ENCODE measurements at regions not wholly inside any gene's neighbourhood (a gene's known extent, or its start where the extent isn't known, plus 50 kb on each side); places are given as distances from the start of the nearest gene placed in this dataset.

- TF ChIP-seq, protein P1, sequence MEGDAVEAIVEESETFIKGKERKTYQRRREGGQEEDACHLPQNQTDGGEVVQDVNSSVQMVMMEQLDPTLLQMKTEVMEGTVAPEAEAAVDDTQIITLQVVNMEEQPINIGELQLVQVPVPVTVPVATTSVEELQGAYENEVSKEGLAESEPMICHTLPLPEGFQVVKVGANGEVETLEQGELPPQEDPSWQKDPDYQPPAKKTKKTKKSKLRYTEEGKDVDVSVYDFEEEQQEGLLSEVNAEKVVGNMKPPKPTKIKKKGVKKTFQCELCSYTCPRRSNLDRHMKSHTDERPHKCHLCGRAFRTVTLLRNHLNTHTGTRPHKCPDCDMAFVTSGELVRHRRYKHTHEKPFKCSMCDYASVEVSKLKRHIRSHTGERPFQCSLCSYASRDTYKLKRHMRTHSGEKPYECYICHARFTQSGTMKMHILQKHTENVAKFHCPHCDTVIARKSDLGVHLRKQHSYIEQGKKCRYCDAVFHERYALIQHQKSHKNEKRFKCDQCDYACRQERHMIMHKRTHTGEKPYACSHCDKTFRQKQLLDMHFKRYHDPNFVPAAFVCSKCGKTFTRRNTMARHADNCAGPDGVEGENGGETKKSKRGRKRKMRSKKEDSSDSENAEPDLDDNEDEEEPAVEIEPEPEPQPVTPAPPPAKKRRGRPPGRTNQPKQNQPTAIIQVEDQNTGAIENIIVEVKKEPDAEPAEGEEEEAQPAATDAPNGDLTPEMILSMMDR (conservative IDR thresholded peaks at IDR 0.05 in 1 of 2, IDR thresholded peaks at IDR 0.05 in 1 of 2; ENCODE audit: low read depth in 1 of 2, low read length in 2 of 2) = no peak
- no peak for TF ChIP-seq EZH2 (IDR thresholded peaks at IDR 0.05; ENCODE audit: low read length, missing control alignments)
These were observed 561.8 kb upstream of the B3GAT1 start for GRCh38 chr11:134973801-134974200.
